ENCODE measurements at regions not wholly inside any gene's neighbourhood (a gene's known extent, or its start where the extent isn't known, plus 50 kb on each side); places are given as distances from the start of the nearest gene placed in this dataset.
A peak's percentile ranks its signal among the peaks of the same experiment; 100 is the strongest.

DNA sequence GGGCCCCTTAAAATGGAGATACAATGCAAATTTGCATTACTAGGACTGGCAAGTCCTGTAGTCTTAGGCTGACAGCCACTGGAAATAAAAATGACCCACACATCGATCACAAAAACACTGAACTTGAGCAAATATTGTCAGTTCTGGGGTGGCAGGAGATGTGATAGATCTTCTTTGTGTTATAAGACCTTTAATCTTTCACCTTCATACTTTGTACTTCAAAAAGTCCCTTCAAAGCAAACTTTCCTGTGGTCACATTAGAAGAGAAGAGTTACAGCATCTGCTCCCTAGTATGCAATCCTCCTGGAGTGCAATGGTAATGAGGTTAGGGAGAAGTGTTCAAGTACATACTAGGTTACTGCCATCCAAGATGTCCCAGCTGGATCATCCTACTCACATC, 149.4 kb upstream of the KCNMB2 start:
- Histone ChIP-seq H3K36me3 (ENCODE audit: insufficient read depth, low read length) (no peaks in the 10 kb centered on the region), H4K20me1 (ENCODE audit: insufficient read depth, low read length, poor library complexity, severe bottlenecking) (no peaks in the 10 kb centered on the region), H3K9ac (ENCODE audit: low read depth, low read length, poor library complexity, severe bottlenecking) (no peak overlapping the region), H3K9me2 (replicated peaks; ENCODE audit: low read depth, low read length) (no peaks in the 10 kb centered on the region), H3K4me3 (ENCODE audit: low read length, poor library complexity, severe bottlenecking) (no peak overlapping the region), H3F3A (ENCODE audit: low read depth) (no peaks in the 10 kb centered on the region), H3K27me3 (ENCODE audit: insufficient read depth, low read length, poor library complexity, severe bottlenecking) (no peaks in the 10 kb centered on the region), H3K4me2 (ENCODE audit: low read depth, low read length, poor library complexity, severe bottlenecking) (no peak overlapping the region), H3K9me3 (ENCODE audit: insufficient read depth, low read depth, low read length) (no peaks in the 10 kb centered on the region), H3K79me2 (ENCODE audit: insufficient read depth, low read length) (no peaks in the 10 kb centered on the region), H3K4me1 (ENCODE audit: insufficient read depth, low read length, poor library complexity, severe bottlenecking) (peaks cover 5% of the 10 kb centered on the region), H2AFZ (ENCODE audit: low read length) (peak overlapping the region; percentile 46; the same call in 1 of the 2 replicates)
- TF ChIP-seq, protein P1, sequence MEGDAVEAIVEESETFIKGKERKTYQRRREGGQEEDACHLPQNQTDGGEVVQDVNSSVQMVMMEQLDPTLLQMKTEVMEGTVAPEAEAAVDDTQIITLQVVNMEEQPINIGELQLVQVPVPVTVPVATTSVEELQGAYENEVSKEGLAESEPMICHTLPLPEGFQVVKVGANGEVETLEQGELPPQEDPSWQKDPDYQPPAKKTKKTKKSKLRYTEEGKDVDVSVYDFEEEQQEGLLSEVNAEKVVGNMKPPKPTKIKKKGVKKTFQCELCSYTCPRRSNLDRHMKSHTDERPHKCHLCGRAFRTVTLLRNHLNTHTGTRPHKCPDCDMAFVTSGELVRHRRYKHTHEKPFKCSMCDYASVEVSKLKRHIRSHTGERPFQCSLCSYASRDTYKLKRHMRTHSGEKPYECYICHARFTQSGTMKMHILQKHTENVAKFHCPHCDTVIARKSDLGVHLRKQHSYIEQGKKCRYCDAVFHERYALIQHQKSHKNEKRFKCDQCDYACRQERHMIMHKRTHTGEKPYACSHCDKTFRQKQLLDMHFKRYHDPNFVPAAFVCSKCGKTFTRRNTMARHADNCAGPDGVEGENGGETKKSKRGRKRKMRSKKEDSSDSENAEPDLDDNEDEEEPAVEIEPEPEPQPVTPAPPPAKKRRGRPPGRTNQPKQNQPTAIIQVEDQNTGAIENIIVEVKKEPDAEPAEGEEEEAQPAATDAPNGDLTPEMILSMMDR (conservative IDR thresholded peaks at IDR 0.05; ENCODE audit: low read length) = no peak
- no peak for TF ChIP-seq EZH2phosphoT487 (IDR thresholded peaks at IDR 0.05; ENCODE audit: borderline replicate concordance)

DNA sequence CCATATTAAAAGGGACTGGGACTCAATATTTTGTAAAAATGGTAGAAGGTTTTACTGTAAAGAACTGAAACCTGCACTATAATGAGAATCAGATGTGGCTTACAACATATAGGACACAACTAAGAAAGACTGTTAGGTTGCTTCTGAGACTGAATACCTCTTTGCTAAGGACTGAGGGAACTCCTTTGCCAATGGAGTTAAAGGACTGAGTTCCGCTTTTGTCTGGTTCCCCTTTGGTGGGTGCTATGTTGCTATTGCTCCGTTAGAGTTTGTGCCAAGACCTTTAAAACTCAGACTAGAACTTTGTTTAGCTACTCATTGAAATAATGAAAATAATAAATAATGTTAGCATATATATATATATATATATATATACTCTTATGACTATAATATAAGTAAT, 147.8 kb upstream of the KCNMB2 start:
- no peaks in the 10 kb centered on the region for H3K36me3 ChIP-seq (ENCODE audit: insufficient read depth, low read length)
- no peak overlapping the region for H3K4me2 ChIP-seq (ENCODE audit: low read depth, low read length, poor library complexity, severe bottlenecking)
- H3K79me2 ChIP-seq (ENCODE audit: insufficient read depth, low read length) = no peaks in the 10 kb centered on the region
- TF ChIP-seq EZH2phosphoT487 (IDR thresholded peaks at IDR 0.05; ENCODE audit: borderline replicate concordance) = no peak
- TF ChIP-seq, protein P1 (conservative IDR thresholded peaks at IDR 0.05; ENCODE audit: low read length) = no peak
- no peaks in the 10 kb centered on the region for H4K20me1 ChIP-seq (ENCODE audit: insufficient read depth, low read length, poor library complexity, severe bottlenecking)
- no peaks in the 10 kb centered on the region for H3F3A ChIP-seq (ENCODE audit: low read depth)
- H3K9ac ChIP-seq (ENCODE audit: low read depth, low read length, poor library complexity, severe bottlenecking) = no peak overlapping the region
- no peaks in the 10 kb centered on the region for H3K27me3 ChIP-seq (ENCODE audit: insufficient read depth, low read length, poor library complexity, severe bottlenecking)
- no peak overlapping the region for H2AFZ ChIP-seq (ENCODE audit: low read length)
- no peaks in the 10 kb centered on the region for H3K9me2 ChIP-seq (replicated peaks; ENCODE audit: low read depth, low read length)
- H3K4me1 ChIP-seq (ENCODE audit: insufficient read depth, low read length, poor library complexity, severe bottlenecking) = peaks cover 5% of the 10 kb centered on the region
- no peak overlapping the region for H3K4me3 ChIP-seq (ENCODE audit: low read length, poor library complexity, severe bottlenecking)
- H3K9me3 ChIP-seq (ENCODE audit: insufficient read depth, low read depth, low read length) = no peaks in the 10 kb centered on the region

DNA sequence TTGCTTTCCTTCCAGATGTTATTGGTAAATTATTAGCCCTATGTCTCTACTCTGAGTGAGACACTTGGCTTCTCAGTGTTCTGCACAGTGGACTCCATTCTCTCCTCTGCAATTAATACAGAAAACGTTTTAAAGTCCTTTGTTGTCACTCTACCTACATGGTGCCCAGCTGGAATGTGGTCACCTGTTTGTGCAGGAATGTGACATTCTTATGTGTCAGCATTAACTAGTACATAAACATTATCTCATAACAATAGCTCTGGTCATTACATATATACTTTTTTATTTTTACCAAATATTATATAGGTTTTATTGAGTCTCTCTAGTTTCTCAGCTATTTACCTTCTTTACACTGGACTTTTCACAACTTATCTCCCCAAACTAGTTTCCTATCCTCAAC, 147.0 kb upstream of the KCNMB2 start:
- Histone ChIP-seq H2AFZ (ENCODE audit: low read length) (no peak overlapping the region), H3K4me1 (ENCODE audit: insufficient read depth, low read length, poor library complexity, severe bottlenecking) (peaks cover 5% of the 10 kb centered on the region), H3K4me3 (ENCODE audit: low read length, poor library complexity, severe bottlenecking) (no peak overlapping the region), H3K79me2 (ENCODE audit: insufficient read depth, low read length) (no peaks in the 10 kb centered on the region), H3K9me2 (replicated peaks; ENCODE audit: low read depth, low read length) (no peaks in the 10 kb centered on the region), H3F3A (ENCODE audit: low read depth) (no peaks in the 10 kb centered on the region), H3K27me3 (ENCODE audit: insufficient read depth, low read length, poor library complexity, severe bottlenecking) (no peaks in the 10 kb centered on the region), H4K20me1 (ENCODE audit: insufficient read depth, low read length, poor library complexity, severe bottlenecking) (no peaks in the 10 kb centered on the region), H3K9me3 (ENCODE audit: insufficient read depth, low read depth, low read length) (no peaks in the 10 kb centered on the region), H3K36me3 (ENCODE audit: insufficient read depth, low read length) (no peaks in the 10 kb centered on the region), H3K9ac (ENCODE audit: low read depth, low read length, poor library complexity, severe bottlenecking) (no peak overlapping the region), H3K4me2 (ENCODE audit: low read depth, low read length, poor library complexity, severe bottlenecking) (no peak overlapping the region)
- TF ChIP-seq EZH2phosphoT487 (IDR thresholded peaks at IDR 0.05; ENCODE audit: borderline replicate concordance) = no peak
- TF ChIP-seq, protein P1 (conservative IDR thresholded peaks at IDR 0.05; ENCODE audit: low read length) = no peak

Data from Loucy (cell line).